HG03342 (cell line): ENCODE measurements at regions not wholly inside any gene's neighbourhood (a gene's known extent, or its start where the extent isn't known, plus 50 kb on each side); places are given as distances from the start of the nearest gene placed in this dataset.
A peak's percentile ranks its signal among the peaks of the same experiment; 100 is the strongest.

Experiments used
- ATAC-seq: cut with Tn5 transposase; IDR thresholded peaks from one replicate; pipeline ENCODE4 v1.9.1; 2021; ENCODE audit warnings: mild to moderate bottlenecking, moderate library complexity; ENCODE audit not compliant: unreplicated experiment

DNA sequence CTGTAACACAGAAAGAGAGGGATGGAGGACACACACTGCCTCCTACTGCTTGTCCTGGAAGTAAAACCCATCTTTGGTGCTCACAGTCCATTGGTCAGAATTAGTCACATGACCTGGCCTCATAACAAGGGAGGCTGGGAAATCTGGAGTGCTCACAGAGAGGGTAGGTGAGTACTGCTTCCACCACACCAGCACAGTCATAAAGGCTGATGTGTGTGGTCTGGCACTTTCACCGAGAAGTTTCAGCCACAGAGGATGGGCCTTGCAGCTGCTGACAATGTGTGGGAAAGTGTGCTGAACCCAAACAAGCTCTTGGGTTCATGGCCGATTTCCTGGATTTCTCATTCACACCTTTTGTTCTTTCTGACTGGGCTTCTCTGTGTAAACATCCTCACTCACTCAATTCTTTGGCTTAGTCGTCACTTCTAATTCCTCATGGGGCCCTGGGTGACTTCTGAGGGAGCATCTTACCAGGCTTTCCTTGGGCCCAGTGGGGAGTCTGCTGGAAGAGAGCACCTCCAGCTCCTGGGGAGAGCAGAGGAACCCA is 100.7 kb downstream of the ASB7 start:
- ATAC-seq = peak; percentile 100

DNA sequence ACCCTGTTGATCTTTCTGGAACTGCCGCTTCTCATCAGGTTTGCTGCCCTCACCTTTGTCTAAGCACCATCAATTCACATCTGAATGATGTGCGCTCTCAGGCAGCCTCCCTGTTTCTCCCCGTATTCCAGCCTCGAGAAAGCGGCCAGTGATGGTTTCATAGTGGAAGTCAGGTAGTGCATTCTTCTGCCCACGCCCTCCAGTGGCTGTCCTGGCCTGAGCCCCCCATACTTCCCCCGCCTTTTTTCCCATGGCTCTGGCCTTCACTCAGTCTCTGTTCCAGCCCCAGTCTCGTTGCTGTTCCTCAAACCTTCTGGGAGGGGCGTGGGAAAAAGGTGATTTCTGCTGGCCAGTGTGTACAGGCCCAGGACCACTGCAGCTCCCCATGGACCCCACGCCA is 101.3 kb downstream of the ASB7 start:
- ATAC-seq = no peak

DNA sequence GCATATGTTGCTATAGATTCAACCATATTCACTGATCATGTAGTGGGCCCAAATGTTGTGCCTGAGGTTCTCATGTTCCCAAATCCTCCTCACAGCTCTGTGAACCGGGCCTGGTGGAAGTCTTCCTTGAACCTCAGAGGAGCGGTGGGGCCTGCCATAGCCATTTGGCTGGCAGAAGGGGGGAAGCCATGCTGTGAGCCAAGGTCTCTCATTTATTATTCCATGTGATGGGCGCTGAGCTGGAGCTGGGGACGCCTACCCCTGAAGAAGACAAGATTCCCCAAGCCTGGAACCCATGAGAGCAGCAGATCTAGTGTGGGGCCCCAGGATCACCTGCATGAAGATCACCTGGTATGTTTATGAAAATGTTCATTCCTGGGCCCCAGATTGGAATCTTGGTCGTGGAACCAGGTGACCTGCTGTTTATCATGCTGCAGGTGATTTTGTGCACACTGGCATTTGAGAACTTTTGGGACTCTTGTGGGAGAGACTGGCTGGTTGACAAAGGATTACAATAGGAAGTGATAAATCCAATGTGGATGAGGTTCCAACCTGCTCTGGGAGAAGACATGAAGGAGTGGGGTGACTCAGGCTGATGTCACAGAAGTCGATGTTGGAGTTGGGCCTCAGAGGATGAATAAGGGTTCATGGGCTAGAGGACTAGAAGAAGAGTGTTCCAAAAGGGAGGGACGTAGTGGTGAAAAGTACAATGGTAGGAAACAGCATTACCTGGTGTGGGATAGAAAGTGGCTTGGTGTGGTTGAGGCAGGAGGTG is 102.1 kb downstream of the ASB7 start:
- no peak for ATAC-seq

DNA sequence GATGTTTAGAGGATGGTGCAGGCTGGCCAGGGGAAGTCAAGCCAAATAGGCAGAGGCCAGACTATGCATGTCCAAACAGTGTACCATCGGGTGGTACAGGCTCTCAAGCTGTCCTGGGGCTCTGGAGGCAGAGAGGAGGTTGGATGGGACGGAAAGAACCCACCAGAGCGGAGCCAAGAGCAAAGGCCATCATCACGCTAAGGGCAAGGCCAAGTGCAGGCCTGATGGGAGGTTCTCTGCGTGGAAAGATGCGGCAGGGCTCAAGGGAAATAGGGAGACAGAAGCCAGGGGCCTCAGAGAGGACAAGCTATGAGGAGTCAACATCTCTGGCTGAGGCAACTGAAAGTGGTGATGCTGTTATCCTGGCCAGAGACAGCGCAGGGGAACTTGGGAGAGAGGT is 102.7 kb downstream of the ASB7 start:
- no peak for ATAC-seq

DNA sequence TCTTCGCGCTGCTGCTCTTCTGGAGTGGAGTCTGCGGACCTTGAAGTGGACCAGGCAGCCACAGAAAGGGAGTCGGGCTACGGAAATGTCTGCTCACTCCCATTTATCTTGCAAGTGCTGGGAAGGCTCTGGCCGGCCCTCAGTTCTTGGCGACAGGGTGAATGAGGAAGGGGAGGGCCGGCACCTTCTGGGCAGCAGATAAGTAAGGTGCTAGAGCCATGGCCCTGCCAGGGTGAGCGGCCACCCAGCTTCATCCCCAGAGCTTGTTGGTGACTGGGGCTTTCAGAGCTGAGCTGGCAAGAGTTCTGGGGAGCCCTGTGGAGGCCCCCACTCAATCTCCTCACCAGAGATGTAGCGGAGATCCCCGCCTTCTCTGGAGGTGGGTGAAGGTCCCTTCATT is 103.5 kb downstream of the ASB7 start:
- ATAC-seq = no peak

DNA sequence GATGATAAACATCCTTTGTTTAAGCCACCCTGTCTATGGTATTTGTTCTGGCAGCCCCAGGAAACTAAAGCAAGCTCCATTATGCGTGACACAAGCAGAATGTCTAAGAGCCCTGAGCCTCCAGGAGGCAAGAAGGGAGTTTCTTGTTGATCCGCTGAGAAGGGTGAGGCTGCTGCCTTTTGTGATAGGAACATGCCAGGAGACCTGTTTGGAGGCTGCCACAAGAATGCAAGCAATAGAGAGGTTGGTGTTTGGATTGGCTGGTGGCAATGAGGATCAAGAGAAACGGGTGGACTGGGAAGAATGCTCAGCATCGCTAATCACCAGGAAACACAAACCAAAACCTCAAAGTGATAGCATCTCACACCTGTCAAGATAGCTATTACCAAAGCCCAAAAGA is 104.8 kb downstream of the ASB7 start:
- ATAC-seq = no peak

DNA sequence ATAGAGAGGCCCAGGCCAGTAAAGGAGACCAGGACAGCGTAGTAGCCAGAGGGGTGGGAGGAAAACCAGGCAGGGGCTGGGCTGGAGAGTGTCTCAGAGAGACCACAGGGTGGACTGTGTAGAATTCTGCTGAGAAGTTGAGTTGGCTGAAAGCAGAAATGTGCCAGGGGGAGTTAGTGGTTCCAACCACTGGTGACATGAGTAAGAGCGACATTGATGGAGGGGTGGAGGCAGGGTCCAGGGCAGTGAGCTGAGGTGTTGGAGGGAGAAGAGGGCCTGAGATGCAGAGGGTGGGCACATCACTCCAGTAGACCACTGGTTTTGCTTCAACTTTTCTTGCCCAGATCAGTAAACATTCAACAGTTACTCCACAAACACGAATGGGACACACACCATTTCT is 106.5 kb downstream of the ASB7 start:
- ATAC-seq = no peak

DNA sequence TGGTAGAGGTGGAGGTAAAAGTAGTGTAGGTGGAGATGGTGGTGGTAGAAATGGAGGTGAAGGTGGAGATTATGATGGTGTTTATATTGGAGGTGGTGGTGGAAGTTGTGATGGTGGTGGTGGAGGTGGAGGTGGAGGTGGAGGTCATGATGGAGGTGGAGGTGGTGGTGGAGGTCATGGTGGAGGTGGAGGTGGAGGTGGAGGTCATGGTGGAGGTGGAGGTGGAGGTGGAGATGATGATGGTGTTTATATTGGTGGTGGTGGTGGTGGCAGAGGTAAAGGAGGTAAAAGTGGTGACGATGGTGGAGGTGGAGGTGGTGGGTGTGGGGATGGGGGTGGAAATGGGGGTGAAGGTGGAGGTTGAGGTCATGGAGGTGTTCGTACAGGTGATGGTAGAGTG is 107.8 kb downstream of the ASB7 start:
- ATAC-seq = no peak

DNA sequence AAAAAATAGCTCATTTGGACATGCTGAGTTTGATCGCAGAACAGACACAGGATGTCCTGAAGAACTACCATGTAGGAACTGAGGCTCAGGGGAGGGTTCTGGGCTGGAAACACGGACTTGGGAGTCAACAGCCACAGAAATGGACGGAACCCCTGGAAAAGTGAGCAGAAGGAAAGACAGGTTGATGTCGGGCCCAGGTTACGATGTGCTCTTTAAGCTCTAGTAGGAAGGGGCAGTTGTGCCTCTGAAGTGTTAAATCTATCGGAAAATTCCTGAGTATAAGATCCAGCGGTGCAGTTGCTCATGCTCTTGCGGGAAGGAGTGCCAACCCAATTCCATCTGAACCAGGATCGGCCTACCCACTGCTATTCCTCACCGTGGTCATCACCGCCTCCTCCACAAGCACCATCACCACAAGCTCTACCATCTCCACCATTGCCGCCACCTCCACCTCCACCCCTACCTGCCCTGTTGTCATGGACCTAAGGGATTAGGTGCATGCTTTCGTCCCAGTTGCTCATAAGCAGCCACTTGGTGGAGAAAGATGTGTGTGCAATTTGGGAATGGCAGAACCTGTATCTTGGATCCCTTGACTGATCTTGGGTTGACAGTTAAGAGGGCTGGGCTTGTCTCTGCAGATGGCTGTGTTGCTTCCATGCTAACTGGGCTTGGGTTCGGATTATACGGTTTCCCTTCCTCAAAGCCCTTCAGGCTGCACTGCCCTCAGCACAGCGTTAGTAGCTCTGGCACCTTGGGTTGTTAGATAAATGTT is 108.5 kb downstream of the ASB7 start:
- no peak for ATAC-seq

DNA sequence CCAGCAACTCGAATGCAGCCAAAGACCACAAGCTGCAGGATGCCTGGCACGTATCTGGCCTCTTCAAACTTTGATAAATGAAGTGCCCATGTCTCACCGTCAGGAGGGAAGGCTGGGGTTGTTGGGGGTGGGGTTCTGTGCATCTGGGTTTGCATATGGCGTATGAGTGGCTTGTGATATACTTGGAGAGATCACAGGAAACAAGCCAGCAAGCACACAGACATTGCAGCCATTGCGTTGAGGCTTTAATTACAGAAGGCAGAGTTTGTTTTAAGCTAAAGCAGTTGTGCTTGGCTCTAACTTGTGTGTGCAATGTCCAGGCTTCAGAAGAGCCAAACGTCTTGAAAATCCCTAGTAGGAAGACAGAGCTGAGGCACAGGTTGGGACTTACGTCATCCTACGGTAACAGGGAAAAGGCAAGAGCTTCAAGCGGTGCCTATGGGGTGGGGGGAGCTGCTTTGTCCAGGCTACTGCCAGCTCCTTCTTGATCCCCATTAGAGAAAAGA is 109.2 kb downstream of the ASB7 start:
- no peak for ATAC-seq

DNA sequence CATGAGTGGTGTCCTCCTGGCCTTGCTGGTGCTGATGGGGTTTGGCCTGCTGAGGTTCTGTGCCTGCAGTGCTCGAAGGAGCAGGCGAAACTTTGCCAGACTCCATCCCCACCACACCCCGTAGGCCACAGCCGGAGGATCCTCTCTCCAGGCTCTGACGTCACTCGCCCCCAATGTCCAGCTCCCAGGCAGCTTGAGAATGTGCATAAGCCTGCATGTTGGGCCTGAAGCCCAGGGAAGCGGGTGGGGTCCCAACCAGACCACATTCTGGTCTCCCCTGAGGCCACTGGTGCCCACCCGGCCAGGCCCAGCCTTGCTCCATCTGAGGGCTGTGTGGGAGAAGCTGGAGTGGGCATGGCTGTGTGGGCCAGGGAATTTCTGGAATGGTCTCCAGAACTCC is 109.8 kb downstream of the ASB7 start:
- no peak for ATAC-seq

DNA sequence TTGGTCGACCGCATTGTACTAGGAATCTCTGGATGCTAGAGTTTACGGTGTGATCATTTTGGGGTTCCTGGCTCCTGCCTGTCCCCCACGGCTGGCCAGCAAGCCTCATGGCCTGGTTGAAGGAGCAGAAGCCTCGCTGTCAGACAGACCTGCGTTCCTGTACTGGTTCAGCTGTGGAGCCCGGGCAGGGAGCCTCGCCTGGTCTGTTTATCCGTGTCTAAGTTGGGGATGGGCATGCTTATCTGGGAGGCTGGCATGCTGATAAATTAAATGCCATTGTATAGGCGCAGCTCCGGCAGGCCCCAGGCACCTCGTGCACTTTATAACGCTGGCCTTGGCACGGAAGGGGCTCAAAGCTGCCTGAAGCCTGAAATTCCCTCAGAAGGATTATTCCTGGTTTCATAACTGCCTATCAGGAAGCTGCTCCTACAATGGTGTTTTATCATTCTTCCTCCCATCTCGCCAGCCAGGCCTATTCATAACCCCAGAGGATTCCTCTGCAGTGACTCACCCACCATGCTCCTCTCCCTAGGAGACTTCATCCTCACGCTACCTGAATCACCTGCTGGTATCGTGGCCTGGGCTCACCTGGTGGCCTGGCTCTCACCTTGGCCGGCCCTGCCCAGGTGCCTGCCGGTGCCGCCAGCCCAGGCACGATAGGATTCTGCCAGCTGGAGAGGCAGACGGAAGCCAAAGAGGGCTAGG is 110.9 kb downstream of the ASB7 start:
- no peak for ATAC-seq

DNA sequence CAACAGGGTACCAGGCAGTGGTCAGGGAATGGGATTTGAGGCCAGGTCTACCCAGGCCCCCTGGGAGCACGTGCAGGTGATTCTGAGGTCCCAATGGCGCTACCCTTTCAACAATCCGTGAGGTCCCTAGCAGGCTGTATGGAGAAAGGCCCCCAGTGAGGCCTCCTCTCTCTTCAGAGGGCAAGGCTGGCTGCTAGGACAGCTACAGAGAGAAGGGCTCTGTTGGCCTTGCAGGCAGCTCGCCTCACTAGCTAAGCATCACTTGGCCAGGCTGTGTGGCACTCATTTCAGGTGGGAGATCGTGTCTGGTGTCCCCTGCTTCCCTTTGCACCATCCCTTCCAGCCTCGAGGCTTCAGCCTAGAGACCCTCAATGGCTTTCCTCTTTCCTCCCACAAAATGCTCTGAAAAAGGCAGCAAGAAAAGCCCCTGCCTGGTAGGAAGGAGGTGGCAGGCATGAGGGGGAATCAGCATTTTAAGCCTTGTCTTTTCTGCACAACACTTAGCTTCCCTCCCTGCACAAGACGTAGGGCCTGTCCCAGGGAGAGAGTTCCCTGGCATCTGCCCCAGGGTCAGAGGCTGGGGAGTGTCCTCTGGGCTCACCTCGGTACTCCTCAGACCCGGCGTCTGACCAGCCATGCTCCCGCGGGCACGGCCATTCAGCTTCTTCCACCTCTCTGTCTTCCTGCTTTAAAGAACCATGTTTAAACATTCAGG is 111.8 kb downstream of the ASB7 start:
- no peak for ATAC-seq

DNA sequence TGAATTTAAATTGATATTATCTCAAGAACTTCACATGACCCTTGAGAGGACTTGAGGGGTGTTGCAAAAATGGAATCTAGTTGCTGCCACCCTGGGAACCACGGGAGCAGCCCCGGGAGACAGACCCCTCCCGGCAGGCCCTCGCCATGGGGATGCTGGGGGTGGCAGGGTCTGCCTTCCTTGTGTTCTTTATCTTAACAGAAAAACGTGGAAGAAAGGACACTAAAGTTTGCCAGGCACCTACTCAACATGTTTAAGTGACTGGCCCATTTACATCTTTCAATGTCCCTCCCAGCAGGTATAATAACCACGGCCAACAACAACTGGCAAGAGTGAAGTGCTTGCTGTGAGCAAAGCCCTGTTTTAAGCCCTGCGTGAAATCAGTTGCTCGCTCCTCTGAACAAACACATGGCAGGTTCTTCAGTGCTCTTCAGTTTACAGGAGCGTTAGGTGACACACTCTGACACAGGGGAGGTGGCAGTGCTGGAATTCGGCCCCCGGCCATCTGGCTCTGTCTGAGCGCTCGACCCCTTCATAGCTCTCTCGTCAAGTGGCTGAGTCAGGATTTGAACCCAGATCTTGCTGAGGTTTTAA is 112.5 kb downstream of the ASB7 start:
- no peak for ATAC-seq

DNA sequence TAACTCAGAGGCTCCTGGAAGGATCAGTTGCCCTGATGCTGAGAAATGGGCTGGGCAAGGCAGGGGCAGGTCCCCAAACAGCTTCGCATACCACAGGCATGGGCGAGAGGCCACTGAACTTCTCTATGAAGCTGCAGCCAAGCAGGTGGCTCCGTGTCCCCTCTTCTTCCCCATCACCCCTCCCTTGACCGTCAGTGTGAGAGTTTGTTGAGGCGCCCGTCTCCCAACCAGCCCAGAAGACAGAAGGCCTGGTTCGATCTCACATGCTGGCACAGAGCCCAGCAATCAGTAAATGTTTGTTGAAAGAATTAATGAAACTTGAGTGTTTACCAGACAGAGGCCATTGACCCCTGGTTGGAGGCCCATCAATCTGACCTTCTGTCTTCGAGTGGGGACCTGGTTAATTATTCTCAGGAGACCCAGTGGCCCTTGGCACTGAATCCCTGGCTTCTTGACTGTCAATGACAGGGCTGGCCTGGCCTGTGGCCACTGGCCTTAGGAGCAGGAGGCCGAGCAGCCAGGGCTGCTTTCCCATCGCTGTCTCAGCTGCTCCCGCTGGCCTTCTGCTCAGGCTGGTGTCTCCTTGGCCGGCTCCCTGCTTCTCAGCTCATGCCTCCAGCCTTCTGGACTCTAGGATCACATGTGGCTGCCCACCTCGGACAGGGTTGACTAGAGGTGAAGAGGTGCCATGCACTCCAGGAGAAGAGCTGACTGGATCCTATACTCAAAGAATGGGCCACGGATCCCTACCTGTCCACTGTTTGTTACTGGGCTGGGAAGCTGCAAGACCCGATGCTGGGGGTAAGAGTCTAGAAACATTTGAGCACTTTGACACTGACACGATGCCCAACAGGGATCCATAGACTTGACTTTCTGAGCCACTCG is 113.4 kb downstream of the ASB7 start:
- no peak for ATAC-seq

DNA sequence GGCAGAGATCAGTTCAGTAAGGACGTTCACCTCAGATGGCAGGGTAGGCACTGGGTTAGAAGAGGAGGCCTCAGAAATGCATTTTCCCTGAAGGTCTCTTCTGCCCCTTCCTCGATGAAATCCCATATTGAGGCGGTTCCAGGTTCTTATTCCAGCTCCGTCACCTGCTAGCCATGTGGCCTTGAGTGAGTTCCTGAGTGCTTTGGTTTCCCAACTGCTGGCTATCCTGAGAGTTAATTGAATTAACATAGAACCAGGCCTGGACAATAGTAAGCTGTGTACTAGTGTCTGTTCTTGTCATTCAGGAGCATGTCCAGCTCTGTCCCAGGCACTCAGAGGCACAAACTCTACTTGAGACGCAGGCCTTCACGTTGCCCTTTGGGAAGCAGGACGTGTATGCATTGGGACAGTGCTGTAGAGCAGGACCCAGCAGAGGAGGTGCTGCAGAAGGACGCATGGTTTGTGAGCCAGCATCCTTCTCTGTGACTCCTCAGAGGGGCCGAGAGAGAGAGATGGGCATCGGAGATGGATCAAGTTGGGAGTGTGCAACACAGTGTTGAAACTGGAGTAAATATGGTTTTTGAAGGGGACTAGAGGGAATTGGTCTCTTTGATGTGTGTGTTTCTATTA is 114.2 kb downstream of the ASB7 start:
- no peak for ATAC-seq

DNA sequence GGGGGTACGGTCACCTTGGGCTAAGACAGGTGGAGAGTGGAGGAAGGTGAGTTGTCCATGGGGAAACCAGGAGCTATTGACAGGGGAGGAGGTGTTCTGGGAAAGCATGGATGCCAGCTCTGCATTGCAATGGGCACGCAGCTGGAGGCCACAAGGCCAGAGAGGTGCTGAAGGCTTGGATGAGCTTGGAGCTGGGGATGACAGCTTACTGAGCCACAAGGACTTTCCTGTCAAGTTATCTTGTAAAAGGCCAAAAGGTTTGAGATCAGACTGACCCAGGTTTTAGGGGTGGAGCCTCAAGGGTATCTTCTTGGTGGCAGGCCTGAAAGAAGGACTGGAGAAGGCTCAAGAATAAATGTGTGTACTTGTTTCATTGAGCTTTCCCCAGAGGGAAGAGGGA is 115.2 kb downstream of the ASB7 start:
- no peak for ATAC-seq

DNA sequence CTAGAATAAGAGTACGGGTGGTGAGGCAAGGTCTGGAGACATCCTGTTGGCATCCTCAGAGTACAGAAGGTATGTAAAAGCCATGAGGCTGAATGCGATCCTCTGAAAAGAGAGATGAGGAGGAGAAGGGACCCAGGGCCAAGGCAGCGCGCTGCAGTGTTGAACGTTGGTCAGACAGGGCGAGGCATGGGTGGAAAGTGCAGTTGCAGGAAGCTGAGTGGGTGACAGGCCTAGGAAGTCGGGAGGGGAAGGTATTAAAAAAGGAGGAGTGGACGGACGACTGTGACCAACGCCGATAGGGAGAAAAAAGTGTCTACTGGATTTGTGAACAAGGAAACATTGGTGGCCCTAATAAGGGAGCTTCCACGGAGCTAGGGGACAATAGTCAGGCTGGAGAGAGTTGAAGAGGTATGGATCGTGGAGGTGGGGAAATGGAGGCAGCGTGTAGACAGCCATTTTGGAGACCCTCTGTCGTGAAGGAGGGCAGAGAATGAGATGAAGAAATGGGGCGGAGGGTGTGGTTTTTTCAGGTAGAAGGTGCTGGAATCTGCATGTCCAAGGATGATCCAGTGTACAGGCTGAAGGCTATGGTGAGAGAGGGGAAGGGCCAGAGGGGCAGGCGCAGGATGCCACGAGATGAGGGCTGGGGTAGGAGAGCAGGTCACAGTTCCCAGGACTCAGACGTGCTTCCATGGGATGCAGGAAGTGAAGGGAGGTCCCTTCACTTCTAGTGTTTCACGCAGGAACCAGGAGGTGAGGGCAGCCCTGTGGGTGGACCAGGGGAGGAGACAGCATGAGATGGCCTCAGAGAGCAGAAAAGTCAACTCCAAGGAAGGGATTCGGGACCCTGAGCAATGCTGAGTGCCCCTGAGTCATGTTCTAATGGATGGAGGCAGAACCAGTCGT is 115.9 kb downstream of the ASB7 start:
- ATAC-seq = no peak
